Effector memory CD8-positive, alpha-beta T cell (primary cell): ENCODE measurements at regions not wholly inside any gene's neighbourhood (a gene's known extent, or its start where the extent isn't known, plus 50 kb on each side); places are given as distances from the start of the nearest gene placed in this dataset.

Source experiments
- ATAC-seq: fragments of 150-1000 bp; cut with Tn5 transposase; replicated peaks from 2 replicates; pipeline ENCODE4 v1.10.0; 2021; ENCODE audit warnings: mild to moderate bottlenecking, moderate library complexity
- DNase-seq, 3 experiments: peaks; one replicate each; pipeline ENCODE4 v3.0.0; 2021
- H3K27ac Mint-ChIP-seq, 2 donors: one replicate each; pipeline ENCODE4 v1.8.0; 2022; ENCODE audit warnings: mild to moderate bottlenecking in 2 of 2, mixed read lengths in 2 of 2, moderate library complexity in 2 of 2
- H3K27me3 Mint-ChIP-seq, 2 donors: one replicate each; pipeline ENCODE4 v1.8.0; 2022; ENCODE audit warnings: mixed read lengths in 2 of 2
- H3K36me3 Mint-ChIP-seq: one replicate; pipeline ENCODE4 v1.8.0; 2022; ENCODE audit warnings: mild to moderate bottlenecking, moderate library complexity, mixed read lengths; ENCODE audit not compliant: insufficient read depth
- H3K4me1 Mint-ChIP-seq, 2 donors: one replicate each; pipeline ENCODE4 v1.8.0; 2022; ENCODE audit warnings: low read depth in 2 of 2, mixed read lengths in 2 of 2
- H3K4me3 Mint-ChIP-seq, 2 donors: one replicate each; pipeline ENCODE4 v1.8.0; 2022; ENCODE audit warnings: mild to moderate bottlenecking in 2 of 2, mixed read lengths in 2 of 2, moderate library complexity in 2 of 2
- H3K9me3 Mint-ChIP-seq, 2 donors: one replicate each; pipeline ENCODE4 v1.8.0; 2022; ENCODE audit warnings: mixed read lengths in 2 of 2

GRCh38 chr3:23701716-23702597 is 103.8 kb upstream of the UBE2E1 start:
- Mint-ChIP-seq H3K9me3 (no peaks in the 10 kb centered on the region), H3K36me3 (no peaks in the 10 kb centered on the region), H3K4me1 (no peaks in the 10 kb centered on the region), H3K4me3 (no peak overlapping the region), H3K27ac (no peak overlapping the region), H3K27me3 (peaks cover 0 to 9% of the 10 kb centered on the region in 2 donors)
- DNase-seq (no peak), ATAC-seq (no peak)

- Mint-ChIP-seq H3K36me3 (no peaks in the 10 kb centered on the region), H3K27me3 (peaks cover 0 to 9% of the 10 kb centered on the region in 2 donors), H3K4me3 (no peak overlapping the region), H3K27ac (no peak overlapping the region), H3K9me3 (no peaks in the 10 kb centered on the region), H3K4me1 (no peaks in the 10 kb centered on the region)
- ATAC-seq (no peak), DNase-seq (no peak)
Measured at GRCh38 chr3:23704298-23704697, 101.5 kb upstream of the UBE2E1 start.

GRCh38 chr3:23706111-23706510 is 99.6 kb upstream of the UBE2E1 start:
- H3K36me3 Mint-ChIP-seq, result no peaks in the 10 kb centered on the region

DNA sequence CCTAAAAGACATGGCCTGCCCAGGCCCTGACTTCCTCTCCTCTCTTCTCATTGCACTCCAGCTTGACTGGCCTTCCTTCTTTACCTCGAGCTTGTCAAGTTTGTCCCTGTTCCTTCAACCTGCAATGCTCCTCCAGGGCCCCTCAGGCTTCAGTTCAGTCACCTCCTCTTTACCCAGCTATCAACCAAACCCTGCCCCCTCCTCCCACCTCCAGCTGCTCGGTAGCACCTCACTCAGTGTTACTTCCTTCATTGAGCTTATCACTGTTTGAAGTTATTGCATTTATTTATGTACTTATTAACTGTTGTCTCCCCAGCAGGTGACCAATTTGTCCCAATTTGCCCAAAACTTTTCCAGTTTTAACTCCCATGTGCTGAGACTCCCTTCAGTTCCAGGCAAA is 95.8 kb upstream of the UBE2E1 start:
- no peaks in the 10 kb centered on the region for H3K9me3 Mint-ChIP-seq
- no peak for DNase-seq
- H3K27me3 Mint-ChIP-seq, result peaks cover 0 to 23% of the 10 kb centered on the region in 2 donors
- no peak overlapping the region for H3K4me3 Mint-ChIP-seq
- H3K36me3 Mint-ChIP-seq, result no peaks in the 10 kb centered on the region
- peaks cover 0 to 5% of the 10 kb centered on the region in 2 donors for H3K4me1 Mint-ChIP-seq
- peak; percentile 62 for ATAC-seq
- no peak overlapping the region for H3K27ac Mint-ChIP-seq

More at GRCh38 chr3:23706111-23706510, 99.6 kb upstream of the UBE2E1 start:
- Mint-ChIP-seq H3K27ac (no peak overlapping the region), H3K9me3 (no peaks in the 10 kb centered on the region), H3K4me3 (no peak overlapping the region), H3K27me3 (peaks cover 0 to 9% of the 10 kb centered on the region in 2 donors), H3K4me1 (peaks cover 0 to 2% of the 10 kb centered on the region in 2 donors)
- DNase-seq (no peak), ATAC-seq (no peak)

DNA sequence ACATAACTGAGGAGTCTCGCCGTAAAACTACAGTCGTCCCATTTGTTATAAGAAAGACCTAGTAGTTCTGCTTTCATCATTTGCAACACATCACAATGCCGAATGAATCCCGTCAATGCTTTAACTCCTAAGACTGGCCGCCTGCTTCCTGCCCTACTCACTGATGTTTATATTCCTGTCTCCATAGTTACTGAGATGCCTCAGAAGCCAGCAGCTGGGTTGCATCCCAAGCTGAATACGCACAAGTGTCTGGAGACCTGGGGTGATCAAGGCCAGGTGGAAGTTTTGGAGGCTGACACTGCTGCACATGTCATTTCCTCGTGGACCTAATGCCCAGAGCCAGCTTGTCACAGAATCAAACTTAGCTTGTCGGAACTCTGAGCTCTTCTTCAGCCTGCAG is 95.2 kb upstream of the UBE2E1 start:
- no peaks in the 10 kb centered on the region for H3K36me3 Mint-ChIP-seq
- H3K4me3 Mint-ChIP-seq, result no peak overlapping the region
- no peak for DNase-seq
- no peaks in the 10 kb centered on the region for H3K9me3 Mint-ChIP-seq
- H3K27ac Mint-ChIP-seq, result no peak overlapping the region
- ATAC-seq, result no peak
- H3K4me1 Mint-ChIP-seq, result peaks cover 0 to 5% of the 10 kb centered on the region in 2 donors
- peaks cover 0 to 20% of the 10 kb centered on the region in 2 donors for H3K27me3 Mint-ChIP-seq

- peaks cover 0 to 5% of the 10 kb centered on the region in 2 donors for H3K4me1 Mint-ChIP-seq
- H3K4me3 Mint-ChIP-seq, result no peak overlapping the region
- no peak for DNase-seq
- H3K27me3 Mint-ChIP-seq, result peaks cover 0 to 21% of the 10 kb centered on the region in 2 donors
- H3K27ac Mint-ChIP-seq, result no peak overlapping the region
- H3K36me3 Mint-ChIP-seq, result peaks cover 5% of the 10 kb centered on the region
- ATAC-seq, result no peak
- peaks cover 0 to 1% of the 10 kb centered on the region in 2 donors for H3K9me3 Mint-ChIP-seq
Measured at GRCh38 chr3:23711916-23712494, 93.8 kb upstream of the UBE2E1 start.

GRCh38 chr3:23712656-23713559 is 92.8 kb upstream of the UBE2E1 start:
- Mint-ChIP-seq H3K27ac (no peak overlapping the region), H3K36me3 (peaks cover 5% of the 10 kb centered on the region), H3K4me1 (peaks cover 0 to 5% of the 10 kb centered on the region in 2 donors), H3K4me3 (no peak overlapping the region), H3K27me3 (peaks cover 0 to 21% of the 10 kb centered on the region in 2 donors), H3K9me3 (peaks cover 0 to 1% of the 10 kb centered on the region in 2 donors)
- ATAC-seq, result no peak
- DNase-seq, result no peak

GRCh38 chr3:23713641-23714040 is 92.1 kb upstream of the UBE2E1 start:
- Mint-ChIP-seq H3K4me1 (peaks cover 0 to 5% of the 10 kb centered on the region in 2 donors), H3K27me3 (peaks cover 0 to 21% of the 10 kb centered on the region in 2 donors), H3K9me3 (peaks cover 0 to 1% of the 10 kb centered on the region in 2 donors), H3K36me3 (peaks cover 5% of the 10 kb centered on the region), H3K27ac (no peak overlapping the region), H3K4me3 (no peak overlapping the region)
- no peak for ATAC-seq
- no peak for DNase-seq

- H3K36me3 Mint-ChIP-seq, result peaks cover 5% of the 10 kb centered on the region
- peaks cover 0 to 1% of the 10 kb centered on the region in 2 donors for H3K9me3 Mint-ChIP-seq
- DNase-seq, result no peak
Measured at GRCh38 chr3:23720059-23720458, 85.7 kb upstream of the UBE2E1 start.

GRCh38 chr3:23720885-23721284 is 84.9 kb upstream of the UBE2E1 start:
- H3K27ac Mint-ChIP-seq, result no peak overlapping the region
- ATAC-seq (no peak), DNase-seq (no peak)
- H3K9me3 Mint-ChIP-seq, result peaks cover 0 to 1% of the 10 kb centered on the region in 2 donors
- no peaks in the 10 kb centered on the region for H3K4me1 Mint-ChIP-seq
- H3K4me3 Mint-ChIP-seq, result no peak overlapping the region
- peaks cover 0 to 7% of the 10 kb centered on the region in 2 donors for H3K27me3 Mint-ChIP-seq
- peaks cover 5% of the 10 kb centered on the region for H3K36me3 Mint-ChIP-seq

More at GRCh38 chr3:23720059-23720458, 85.7 kb upstream of the UBE2E1 start:
- Mint-ChIP-seq H3K27me3 (peaks cover 0 to 7% of the 10 kb centered on the region in 2 donors), H3K4me1 (no peaks in the 10 kb centered on the region), H3K27ac (peak overlapping the region in 1 of 2 donors; percentile 35), H3K4me3 (no peak overlapping the region)
- ATAC-seq, result no peak

DNA sequence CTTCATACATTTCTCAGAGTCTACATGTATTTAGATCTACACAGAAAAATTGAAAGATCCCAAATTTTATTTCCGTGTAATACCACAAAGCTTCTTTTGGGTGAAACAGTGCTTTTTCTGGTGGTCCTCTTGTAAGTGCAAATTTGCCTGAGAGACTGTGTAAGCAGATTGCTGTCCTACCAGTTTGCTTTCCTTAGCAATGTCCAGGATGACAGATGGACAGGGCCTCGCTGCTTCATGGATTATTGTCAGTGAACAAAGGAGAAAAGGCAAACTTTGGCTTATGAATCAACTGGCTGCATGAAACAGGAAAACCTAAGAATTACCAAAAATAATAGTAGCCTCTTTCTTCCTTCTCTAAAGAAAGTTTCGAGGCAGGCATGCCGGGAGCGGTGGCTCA is 82.6 kb upstream of the UBE2E1 start:
- Mint-ChIP-seq H3K9me3 (no peaks in the 10 kb centered on the region), H3K4me1 (peaks cover 7 to 8% of the 10 kb centered on the region in 2 donors), H3K36me3 (no peaks in the 10 kb centered on the region), H3K27me3 (no peaks in the 10 kb centered on the region), H3K4me3 (no peak overlapping the region), H3K27ac (no peak overlapping the region)
- no peak for ATAC-seq
- DNase-seq, result no peak

- H3K9me3 Mint-ChIP-seq, result no peaks in the 10 kb centered on the region
- H3K4me3 Mint-ChIP-seq, result no peak overlapping the region
- no peak for DNase-seq
- H3K36me3 Mint-ChIP-seq, result no peaks in the 10 kb centered on the region
- no peaks in the 10 kb centered on the region for H3K27me3 Mint-ChIP-seq
- H3K27ac Mint-ChIP-seq, result no peak overlapping the region
- H3K4me1 Mint-ChIP-seq, result peaks cover 7 to 8% of the 10 kb centered on the region in 2 donors
- no peak for ATAC-seq
Measured at GRCh38 chr3:23723930-23724329, 81.8 kb upstream of the UBE2E1 start.
